Astrocyte of the spinal cord (primary cell): ENCODE measurements at regions not wholly inside any gene's neighbourhood (a gene's known extent, or its start where the extent isn't known, plus 50 kb on each side); places are given as distances from the start of the nearest gene placed in this dataset.

Experiments used
- DNase-seq: peaks from one replicate; pipeline ENCODE4 v3.0.0; 2011; ENCODE audit warnings: low read depth, low spot score
- H3K4me3 ChIP-seq: 2 replicates; pipeline ENCODE4 v1.5.1; 2011; ENCODE audit warnings: low read depth, mild to moderate bottlenecking, low read length, moderate library complexity
- CTCF ChIP-seq: IDR thresholded peaks from 2 replicates; pipeline ENCODE4 v1.5.1; 2012; ENCODE audit warnings: low read depth, mild to moderate bottlenecking, low read length, inconsistent platforms
- in situ Hi-C: cut with HindIII; loops from 2 replicates; pipeline ENCODE4 v1.10.0; 2017; ENCODE audit warnings: low sequenced_read_pairs

DNA sequence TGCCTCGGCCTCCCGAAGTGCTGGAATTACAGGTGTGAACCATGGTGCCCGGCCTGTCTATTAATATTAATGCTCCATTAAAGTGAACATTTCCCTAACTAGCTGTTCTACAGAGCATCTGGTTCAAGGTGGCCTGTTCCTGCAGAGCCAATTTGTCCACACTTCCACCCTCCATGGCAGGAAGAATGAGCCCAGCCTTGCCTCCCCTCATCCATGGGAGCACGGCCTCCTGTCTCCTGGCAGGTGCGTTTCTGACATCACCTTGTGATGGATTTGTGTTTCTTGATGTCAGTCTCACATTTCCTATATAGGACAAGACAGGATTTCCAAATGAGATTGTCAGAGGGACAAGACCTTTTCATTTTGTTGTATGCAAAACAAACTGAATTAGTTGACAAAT is 105.7 kb upstream of the FRMD1 start:
- in situ Hi-C loops, result no loop called here
- H3K4me3 ChIP-seq, result no peak overlapping the region
- DNase-seq, result no peak
- TF ChIP-seq CTCF, result no peak

DNA sequence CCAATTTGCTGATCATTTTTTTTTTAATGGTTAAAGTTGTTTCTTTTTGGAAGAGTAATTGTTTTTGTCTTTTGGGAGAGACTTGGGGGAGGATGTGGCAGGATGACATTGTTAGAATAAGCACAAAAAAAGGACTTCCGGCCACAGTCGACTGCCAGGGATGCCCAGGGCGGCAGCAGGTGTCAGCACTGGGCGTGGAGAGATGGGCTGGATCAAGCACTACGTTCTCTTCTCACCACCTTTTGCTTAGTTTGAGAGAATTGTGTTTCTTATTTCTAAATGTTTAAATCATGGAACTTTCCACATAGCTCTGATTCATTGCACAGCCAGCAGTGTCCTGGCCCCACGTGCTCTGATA is 104.6 kb upstream of the FRMD1 start:
- no peak overlapping the region for H3K4me3 ChIP-seq
- TF ChIP-seq CTCF, result no peak
- in situ Hi-C loops, result no loop called here
- no peak for DNase-seq

DNA sequence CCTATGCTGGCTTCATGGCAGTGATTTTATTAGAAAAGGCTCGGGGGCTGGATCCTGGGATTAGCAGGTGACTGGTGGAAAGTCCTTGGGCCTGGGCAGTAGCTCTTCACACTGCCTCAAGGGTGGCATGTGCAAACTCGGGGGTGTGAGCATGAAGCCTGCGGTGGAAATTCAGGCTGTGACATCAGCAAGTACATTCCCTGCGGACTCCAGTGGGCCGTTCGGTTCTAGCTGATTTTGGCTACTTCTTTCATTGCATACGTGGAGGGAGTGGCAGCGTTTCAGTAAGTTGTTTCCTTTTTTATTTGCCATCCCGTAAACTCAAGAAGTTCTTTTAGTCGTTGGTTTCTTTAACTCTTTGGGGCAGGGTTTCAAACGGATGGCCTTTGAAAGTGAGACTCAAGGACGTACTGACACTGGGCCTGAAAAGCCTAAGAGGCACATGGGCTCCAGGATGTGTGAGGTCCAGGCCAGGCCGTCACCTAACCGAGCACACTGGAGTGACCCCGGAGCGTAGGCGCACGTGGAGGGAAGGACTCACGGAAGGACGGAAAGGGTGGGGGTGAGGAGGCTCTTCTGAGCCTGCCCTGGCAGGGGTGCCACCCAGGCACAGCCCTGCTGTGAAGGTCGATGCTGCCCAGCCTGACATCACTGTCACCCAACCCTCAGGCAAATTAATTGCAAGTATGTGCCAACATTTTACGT is 104.0 kb upstream of the FRMD1 start:
- in situ Hi-C loops, result no loop called here
- DNase-seq, result no peak
- TF ChIP-seq CTCF, result no peak
- H3K4me3 ChIP-seq, result no peak overlapping the region

DNA sequence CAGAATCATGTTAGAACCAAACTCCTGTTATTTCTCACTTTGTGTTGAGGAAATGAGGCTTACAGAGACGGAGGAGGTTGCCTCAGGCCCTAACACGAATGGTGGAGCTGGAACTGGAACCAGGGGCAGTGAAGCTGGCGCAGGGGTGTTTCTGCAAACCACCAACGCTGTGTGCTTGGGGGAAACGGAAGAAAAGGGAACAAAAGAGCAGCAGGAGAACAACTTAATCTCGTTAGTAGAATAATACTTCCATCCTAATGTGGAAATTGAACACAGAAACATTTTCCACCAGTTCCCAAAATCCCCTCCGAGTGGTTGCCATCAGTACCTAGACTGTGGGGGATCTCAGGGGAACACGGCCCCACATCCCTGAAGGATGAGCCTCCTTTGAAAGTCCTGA is 103.4 kb upstream of the FRMD1 start:
- in situ Hi-C loops, result no loop called here
- no peak overlapping the region for H3K4me3 ChIP-seq
- no peak for DNase-seq
- TF ChIP-seq CTCF, result no peak

DNA sequence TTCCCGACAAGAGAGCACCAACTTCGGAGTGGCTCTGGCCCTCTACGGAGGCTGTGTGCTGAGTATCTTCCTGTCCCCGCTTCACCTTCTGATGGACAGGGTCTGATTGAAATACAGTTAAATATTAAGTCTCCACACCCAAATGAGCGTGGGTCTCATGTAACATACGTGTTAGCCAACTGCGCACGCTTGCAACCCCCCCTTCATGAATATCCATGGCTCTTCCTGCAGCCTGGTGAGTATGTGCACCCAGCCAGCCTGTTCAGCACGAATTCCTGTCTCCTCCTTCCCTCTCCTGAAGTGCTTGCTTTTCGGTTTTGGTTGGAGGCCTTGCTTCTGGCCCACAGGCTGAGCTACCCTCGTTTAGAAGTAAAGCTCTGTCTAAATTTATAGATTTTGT is 102.9 kb upstream of the FRMD1 start:
- TF ChIP-seq CTCF, result no peak
- no peak overlapping the region for H3K4me3 ChIP-seq
- no peak for DNase-seq
- in situ Hi-C loops, result no loop called here

- H3K4me3 ChIP-seq, result no peak overlapping the region
- in situ Hi-C loops, result no loop called here
- no peak for TF ChIP-seq CTCF
- DNase-seq, result no peak
Observed at GRCh38 chr6:168181316-168181715, 102.3 kb upstream of the FRMD1 start.
